GM12864 (cell line): ENCODE measurements at regions not wholly inside any gene's neighbourhood (a gene's known extent, or its start where the extent isn't known, plus 50 kb on each side); places are given as distances from the start of the nearest gene placed in this dataset.

Experiments
- DNase-seq: peaks from one replicate; pipeline ENCODE4 v3.0.0-alpha.2; 2011; ENCODE audit warnings: low read depth
- H3K4me3 ChIP-seq: 2 replicates; pipeline ENCODE4 v1.5.1; 2011; ENCODE audit warnings: mild to moderate bottlenecking, low read depth, low read length, control low read depth
- CTCF ChIP-seq: IDR thresholded peaks from 2 replicates; pipeline ENCODE4 v1.5.1; 2011; ENCODE audit warnings: low read depth, mild to moderate bottlenecking, moderate library complexity, low read length, control low read depth, inconsistent platforms; ENCODE audit errors: missing control alignments

DNA sequence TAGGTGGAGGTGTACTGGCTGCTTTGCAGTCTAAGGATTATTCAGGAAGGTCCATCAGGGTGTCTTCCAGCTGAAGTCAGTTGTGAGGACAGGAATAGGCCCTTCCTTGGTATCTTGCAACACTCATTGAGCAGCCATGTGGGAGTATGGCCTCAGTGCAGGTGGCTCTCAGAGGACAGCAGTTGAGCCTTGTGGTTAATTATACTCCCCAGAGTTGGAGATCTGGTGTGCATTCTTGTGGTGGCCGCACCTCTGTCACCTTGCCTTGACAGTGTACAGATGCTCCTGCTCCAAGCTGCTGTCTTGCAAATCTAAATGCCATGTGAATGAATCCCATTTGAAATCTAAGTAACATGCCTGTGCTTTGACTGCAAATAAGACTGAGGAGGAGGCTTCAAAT lies 339.9 kb upstream of the BCHE start:
- no peak overlapping the region for H3K4me3 ChIP-seq
- DNase-seq: no peak
- no peak for TF ChIP-seq CTCF

GRCh38 chr3:166171695-166172094 lies 334.5 kb upstream of the BCHE start:
- no peak overlapping the region for H3K4me3 ChIP-seq
- DNase-seq: no peak
- TF ChIP-seq CTCF: no peak

- H3K4me3 ChIP-seq: no peak overlapping the region
- no peak for DNase-seq
- TF ChIP-seq CTCF: no peak
These were observed 332.5 kb upstream of the BCHE start for GRCh38 chr3:166169681-166170080.

GRCh38 chr3:166127969-166128368 lies 290.7 kb upstream of the BCHE start:
- DNase-seq: no peak
- TF ChIP-seq CTCF: no peak
- no peak overlapping the region for H3K4me3 ChIP-seq

- no peak for TF ChIP-seq CTCF
- no peak overlapping the region for H3K4me3 ChIP-seq
- no peak for DNase-seq
These were observed 288.0 kb upstream of the BCHE start for GRCh38 chr3:166125179-166125578.

DNA sequence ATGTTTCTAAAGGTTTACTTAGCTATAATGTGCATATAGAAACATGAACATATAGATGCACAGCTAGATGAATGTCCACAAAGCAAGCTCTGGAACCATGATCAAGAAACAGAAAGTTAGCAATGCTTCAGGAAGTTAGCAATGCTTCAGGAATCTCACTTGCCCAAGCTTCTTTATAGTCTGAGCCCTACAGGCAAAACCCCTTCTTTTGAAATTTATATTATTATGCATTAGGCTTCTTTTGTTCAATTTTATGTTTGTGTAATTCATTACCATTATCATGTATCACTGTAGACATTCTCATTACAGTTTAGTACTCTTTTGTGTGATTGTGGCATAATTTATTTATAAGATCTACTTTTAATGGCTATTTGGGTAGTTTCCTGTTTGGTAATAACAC lies 286.4 kb upstream of the BCHE start:
- TF ChIP-seq CTCF: no peak
- H3K4me3 ChIP-seq: no peak overlapping the region
- DNase-seq: no peak

GRCh38 chr3:166123088-166123487 lies 285.9 kb upstream of the BCHE start:
- no peak overlapping the region for H3K4me3 ChIP-seq
- TF ChIP-seq CTCF: no peak
- no peak for DNase-seq
